H1 (cell line): ENCODE measurements at regions not wholly inside any gene's neighbourhood (a gene's known extent, or its start where the extent isn't known, plus 50 kb on each side); places are given as distances from the start of the nearest gene placed in this dataset.

Experiments used
- CTCF ChIA-PET: fragments of 300-600 bp; sonication (Branson Sonifier 250); formaldehyde crosslinking; loops from one replicate; lab custom pipeline; 2021; ENCODE audit not compliant: partially characterized antibody; lab: Charles Lee
- POLR2A ChIA-PET: fragments of 300-600 bp; sonication (Branson Sonifier 250); formaldehyde crosslinking; loops from one replicate; lab custom pipeline; 2021; ENCODE audit warnings: inconsistent platforms; ENCODE audit not compliant: partially characterized antibody; lab: Charles Lee
- DNase-seq, 2 experiments: peaks; one replicate each; pipeline versions ENCODE4 v3.0.0 to v3.0.0-alpha.2; 2010 to 2022; ENCODE audit warnings: low spot score in 2 of 2, low read depth in 1 of 2, mixed read lengths in 1 of 2
- FAIRE-seq: peaks from 2 replicates; lab custom pipeline; 2011; peaks lifted over from hg19 to GRCh38; lab: Jason Lieb, UNC
- H2AFZ ChIP-seq: 2 replicates; pipeline ENCODE4 v1.8.1; 2012; ENCODE audit warnings: low read length, inconsistent platforms
- H2AK5ac ChIP-seq: 2 replicates; pipeline ENCODE4 v1.6.1; 2013; ENCODE audit warnings: low read depth, low read length
- H2BK120ac ChIP-seq: replicated peaks from 2 replicates; pipeline ENCODE3; 2013; ENCODE audit warnings: low read depth, low read length, inconsistent platforms
- H2BK12ac ChIP-seq: 2 replicates; pipeline ENCODE4 v1.6.1; 2013; ENCODE audit warnings: low read depth, low read length
- H2BK15ac ChIP-seq: 2 replicates; pipeline ENCODE4 v1.6.1; 2013; ENCODE audit warnings: low read length
- H2BK20ac ChIP-seq: 2 replicates; pipeline ENCODE4 v1.6.1; 2013; ENCODE audit warnings: low read length
- H2BK5ac ChIP-seq: 2 replicates; pipeline ENCODE4 v1.6.1; 2013; ENCODE audit warnings: low read depth, low read length
- H3K14ac ChIP-seq: 2 replicates; pipeline ENCODE4 v1.6.1; 2013; ENCODE audit warnings: inconsistent platforms; ENCODE audit not compliant: insufficient read length
- H3K18ac ChIP-seq: 2 replicates; pipeline ENCODE4 v1.6.1; 2013; ENCODE audit warnings: low read length; ENCODE audit errors: extremely low read depth
- H3K23ac ChIP-seq: 2 replicates; pipeline ENCODE4 v1.6.1; 2013; ENCODE audit warnings: inconsistent platforms; ENCODE audit not compliant: insufficient read length
- H3K23me2 ChIP-seq: 2 replicates; pipeline ENCODE4 v1.6.1; 2013; ENCODE audit warnings: low read depth, low read length
- H3K27ac ChIP-seq: 2 replicates; pipeline ENCODE4 v1.6.1; 2011; ENCODE audit warnings: low read depth, low read length, inconsistent platforms
- H3K27me3 ChIP-seq, 4 experiments: replicated peaks in 1 of 4; 1 replicate in 1 of 4; 2 replicates in 3 of 4; pipeline versions ENCODE4 v1.6.1 to v1.8.1; 2011 to 2013; ENCODE audit warnings: low read length in 3 of 4, mild to moderate bottlenecking in 3 of 4, inconsistent platforms in 2 of 4, mixed read lengths in 2 of 4, moderate library complexity in 1 of 4; ENCODE audit not compliant: control insufficient read depth in 3 of 4, insufficient read depth in 3 of 4; ENCODE audit errors: extremely low read depth in 1 of 4
- H3K36me3 ChIP-seq, 4 experiments: 2 replicates each; pipeline versions ENCODE4 v1.6.1 to v1.8.1; 2011 to 2013; ENCODE audit warnings: mild to moderate bottlenecking in 4 of 4, low read length in 3 of 4, moderate library complexity in 2 of 4, control low read depth in 1 of 4, inconsistent platforms in 1 of 4; ENCODE audit not compliant: insufficient read depth in 4 of 4, control insufficient read depth in 2 of 4
- H3K4ac ChIP-seq: replicated peaks from 2 replicates; pipeline ENCODE3; 2013; ENCODE audit warnings: low read length, low read depth, mixed read lengths, inconsistent platforms; ENCODE audit not compliant: insufficient read length
- H3K4me1 ChIP-seq, 4 experiments: replicated peaks in 1 of 4; 1 replicate in 1 of 4; 2 replicates in 3 of 4; pipeline versions ENCODE4 v1.6.1 to v1.8.1; 2011 to 2013; ENCODE audit warnings: low read length in 3 of 4, inconsistent platforms in 2 of 4, mixed read lengths in 1 of 4; ENCODE audit not compliant: insufficient read depth in 4 of 4, control insufficient read depth in 3 of 4
- H3K4me2 ChIP-seq, 2 experiments: 2 replicates each; pipeline versions ENCODE4 v1.6.1 to v1.8.1; 2011 to 2013; ENCODE audit warnings: low read depth in 2 of 2, low read length in 2 of 2, control low read depth in 1 of 2, inconsistent platforms in 1 of 2, mild to moderate bottlenecking in 1 of 2; ENCODE audit not compliant: insufficient read depth in 1 of 2
- H3K4me3 ChIP-seq, 4 experiments: fragments of 200-600, 300-600 bp in 1 of 4; sonication (generic), shearing (Covaris generic), sonication (Bioruptor Twin) in 1 of 4; 2 replicates each; pipeline versions ENCODE4 v1.5.1 to v1.8.1; 2011 to 2016; ENCODE audit warnings: low read length in 4 of 4, low read depth in 3 of 4, control low read depth in 2 of 4, inconsistent platforms in 2 of 4, mild to moderate bottlenecking in 2 of 4, mixed read lengths in 1 of 4, moderate library complexity in 1 of 4; ENCODE audit not compliant: insufficient read depth in 2 of 4; ENCODE audit errors: extremely low read depth in 1 of 4
- H3K56ac ChIP-seq: replicated peaks from 2 replicates; pipeline ENCODE3; 2013; ENCODE audit warnings: low read depth, mild to moderate bottlenecking, mixed read lengths, low read length, inconsistent platforms; ENCODE audit not compliant: insufficient read length
- H3K79me1 ChIP-seq: 2 replicates; pipeline ENCODE4 v1.6.1; 2013; ENCODE audit warnings: low read depth, low read length, control low read depth
- H3K79me2 ChIP-seq, 2 experiments: 2 replicates each; pipeline versions ENCODE4 v1.6.1 to v1.8.1; 2012 to 2013; ENCODE audit warnings: low read length in 2 of 2, mild to moderate bottlenecking in 2 of 2, inconsistent platforms in 1 of 2; ENCODE audit not compliant: insufficient read depth in 2 of 2, control insufficient read depth in 1 of 2
- H3K9ac ChIP-seq, 4 experiments: replicated peaks in 1 of 4; 1 replicate in 1 of 4; 2 replicates in 3 of 4; pipeline versions ENCODE4 v1.6.1 to v1.8.1; 2011 to 2013; ENCODE audit warnings: low read depth in 3 of 4, low read length in 3 of 4, control low read depth in 2 of 4, mild to moderate bottlenecking in 2 of 4, moderate library complexity in 2 of 4, inconsistent platforms in 1 of 4; ENCODE audit errors: extremely low read depth in 1 of 4
- H3K9me3 ChIP-seq, 2 experiments: 2 replicates each; pipeline versions ENCODE4 v1.6.1 to v1.8.1; 2012 to 2013; ENCODE audit warnings: mild to moderate bottlenecking in 2 of 2, moderate library complexity in 2 of 2, control low read depth in 1 of 2, inconsistent platforms in 1 of 2, low read depth in 1 of 2, low read length in 1 of 2, mixed read lengths in 1 of 2; ENCODE audit not compliant: insufficient read depth in 2 of 2
- H4K20me1 ChIP-seq, 2 experiments: replicated peaks in 1 of 2; 2 replicates each; pipeline versions ENCODE3 to v1.8.1; 2011 to 2013; ENCODE audit warnings: inconsistent platforms in 2 of 2, low read length in 2 of 2, mild to moderate bottlenecking in 1 of 2; ENCODE audit not compliant: insufficient read depth in 2 of 2, control insufficient read depth in 1 of 2
- H4K5ac ChIP-seq: 2 replicates; pipeline ENCODE4 v1.6.1; 2013; ENCODE audit warnings: low read length, low read depth, mixed read lengths, inconsistent platforms; ENCODE audit not compliant: insufficient read length
- H4K8ac ChIP-seq: 2 replicates; pipeline ENCODE4 v1.8.0; 2013; ENCODE audit warnings: mild to moderate bottlenecking, moderate library complexity, low read length, inconsistent platforms; ENCODE audit not compliant: insufficient read depth; ENCODE audit errors: extremely low read depth
- H4K91ac ChIP-seq: replicated peaks from 2 replicates; pipeline ENCODE3; 2013; ENCODE audit warnings: low read length, mixed read lengths, inconsistent platforms; ENCODE audit not compliant: insufficient read length
- ASH2L ChIP-seq: fragments of 200-600, 300-600 bp; sonication (generic); IDR thresholded peaks from one replicate; pipeline ENCODE4 v1.7.1; 2017; ENCODE audit warnings: low read length
- BACH1 ChIP-seq: IDR thresholded peaks from 2 replicates; pipeline ENCODE4 v1.6.1; 2012; ENCODE audit warnings: low read length, improper control_type of control experiment
- CBX8 ChIP-seq: fragments of 300-800, 300-1000 bp; sonication (generic); IDR thresholded peaks from 2 replicates; pipeline ENCODE4 v1.7.1; 2016; ENCODE audit warnings: low read depth, low read length, borderline replicate concordance
- FOSL1 ChIP-seq: IDR thresholded peaks from 2 replicates; pipeline ENCODE4 v1.6.1; 2011; ENCODE audit warnings: mild to moderate bottlenecking, low read depth, low read length, moderate library complexity; ENCODE audit not compliant: insufficient read depth
- HDAC6 ChIP-seq: IDR thresholded peaks from one replicate; pipeline ENCODE4 v1.7.1; 2012; ENCODE audit warnings: low read depth, mild to moderate bottlenecking, inconsistent platforms, low read length, moderate library complexity
- MAX ChIP-seq: IDR thresholded peaks from 2 replicates; pipeline ENCODE4 v1.6.1; 2012; ENCODE audit warnings: inconsistent platforms
- NRF1 ChIP-seq: IDR thresholded peaks from 2 replicates; pipeline ENCODE4 v1.6.1; 2011; ENCODE audit warnings: mild to moderate bottlenecking, low read depth, low read length, improper control_type of control experiment
- PHF8 ChIP-seq: fragments of 200-600 bp; sonication (generic); conservative IDR thresholded peaks from 2 replicates; pipeline ENCODE4 v1.7.1; 2012; ENCODE audit warnings: low read depth, mild to moderate bottlenecking, inconsistent platforms, low read length, moderate library complexity
- POU5F1 ChIP-seq: IDR thresholded peaks from 2 replicates; pipeline ENCODE4 v1.6.1; 2011; ENCODE audit warnings: low read depth, mild to moderate bottlenecking, low read length, moderate library complexity
- RNF2 ChIP-seq: fragments of 200-900, 300-1000 bp; sonication (generic); IDR thresholded peaks from 2 replicates; pipeline ENCODE4 v1.7.1; 2016; ENCODE audit warnings: borderline replicate concordance, low read depth, mild to moderate bottlenecking, antibody characterized with exemption, low read length; ENCODE audit not compliant: poor library complexity, severe bottlenecking; ENCODE audit errors: missing control alignments
- SIN3A ChIP-seq, 2 experiments: IDR thresholded peaks in 1 of 2; conservative IDR thresholded peaks in 1 of 2; 2 replicates each; pipeline ENCODE4 v1.6.1; 2011 to 2012; ENCODE audit warnings: low read length in 2 of 2, improper control_type of control experiment in 1 of 2, low read depth in 1 of 2, mild to moderate bottlenecking in 1 of 2
- SP4 ChIP-seq: IDR thresholded peaks from 2 replicates; pipeline ENCODE4 v1.6.1; 2012; ENCODE audit warnings: low read length, inconsistent platforms
- TAF1 ChIP-seq: IDR thresholded peaks from 2 replicates; pipeline ENCODE4 v1.6.1; 2011; ENCODE audit warnings: mild to moderate bottlenecking, low read depth, low read length
- WGBS, 2 experiments: shearing (Covaris generic) in 1 of 2; methylation state at CpG; one replicate each; pipeline versions ENCODE4 v1.1.6 to v1.1.7; 2013 to 2015; ENCODE audit warnings: low lambda C conversion rate in 2 of 2, mixed read lengths in 2 of 2, inconsistent platforms in 1 of 2, low coverage in 1 of 2, missing lambda C conversion rate in 1 of 2; ENCODE audit not compliant: insufficient replicate concordance in 2 of 2, insufficient coverage in 1 of 2, insufficient read length in 1 of 2; ENCODE audit errors: extremely low coverage in 1 of 2, missing lambda C conversion rate in 1 of 2; 5-methylcytosine and 5-hydroxymethylcytosine counted together

DNA sequence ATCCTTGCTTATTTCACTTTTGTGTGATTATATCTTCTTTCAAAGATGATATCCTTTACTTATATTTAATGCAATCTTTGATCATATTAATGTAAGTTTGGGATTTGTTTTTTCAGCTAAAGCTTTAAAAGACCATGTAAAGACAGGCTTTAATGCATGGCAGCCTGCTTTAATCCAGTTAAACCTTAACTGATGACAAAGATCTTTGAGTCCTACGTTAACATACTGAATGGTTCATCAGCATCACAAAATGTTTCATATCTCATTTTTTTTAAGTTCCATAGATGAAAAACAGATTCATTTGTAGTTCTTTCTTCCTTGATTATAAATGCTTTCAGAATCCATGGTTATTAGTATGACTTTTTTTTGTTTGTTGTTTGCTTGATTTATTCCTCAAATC is 1102.8 kb downstream of the FSTL5 start:
- POLR2A ChIA-PET, result no interaction called here
- H4K91ac ChIP-seq, result no peak overlapping the region
- no peak overlapping the region for H2BK20ac ChIP-seq

More for the DNA sequence above, 1102.8 kb downstream of the FSTL5 start:
- Histone ChIP-seq H2AK5ac (no peak overlapping the region), H2BK15ac (no peak overlapping the region), H4K20me1 (no peaks in the 10 kb centered on the region), H2BK5ac (no peak overlapping the region), H3K56ac (no peak overlapping the region), H2BK120ac (no peak overlapping the region), H3K4me3 (no peak overlapping the region), H3K23ac (no peak overlapping the region), H3K4ac (no peak overlapping the region), H3K4me2 (no peak overlapping the region), H4K8ac (no peak overlapping the region), H3K9me3 (no peaks in the 10 kb centered on the region), H3K23me2 (no peaks in the 10 kb centered on the region), H3K4me1 (no peaks in the 10 kb centered on the region), H2BK12ac (no peak overlapping the region), H3K79me2 (no peaks in the 10 kb centered on the region), H4K5ac (no peak overlapping the region), H2AFZ (no peak overlapping the region), H3K27ac (no peak overlapping the region), H3K79me1 (no peaks in the 10 kb centered on the region), H3K18ac (no peak overlapping the region)
- CTCF ChIA-PET, result no interaction called here
- no peak for DNase-seq
- TF ChIP-seq POU5F1, result no peak
- TF ChIP-seq RNF2, result no peak
- no peak for TF ChIP-seq HDAC6
- TF ChIP-seq SIN3A (conservative IDR thresholded peaks at IDR 0.05 in 1 of 2, IDR thresholded peaks at IDR 0.05 in 1 of 2; ENCODE audit: low read depth in 1 of 2, low read length in 2 of 2), result no peak
- TF ChIP-seq MAX, result no peak
- no peak for TF ChIP-seq ASH2L
- TF ChIP-seq FOSL1, result no peak
- TF ChIP-seq NRF1, result no peak
- no peak for TF ChIP-seq PHF8
- no peak for TF ChIP-seq SP4
- TF ChIP-seq TAF1, result no peak
- no peak for TF ChIP-seq CBX8
- TF ChIP-seq BACH1, result no peak
- TF ChIP-seq, all 59 proteins: peak for 0
- FAIRE-seq, result no peak
- no peak overlapping the region for H3K14ac ChIP-seq
- WGBS, 2 experiments, result 54% methylated on average over 1 of the region's 1 CpG; no CpG with 5 or more reads in 1 of the 2 experiments
- no peaks in the 10 kb centered on the region for H3K27me3 ChIP-seq
- H3K36me3 ChIP-seq, result no peaks in the 10 kb centered on the region
- H3K9ac ChIP-seq, result no peak overlapping the region
